Pulmonary artery endothelial cell (primary cell): ENCODE measurements at regions not wholly inside any gene's neighbourhood (a gene's known extent, or its start where the extent isn't known, plus 50 kb on each side); places are given as distances from the start of the nearest gene placed in this dataset.
"Not testable (repeated sequence)": the region's sequence is repeated elsewhere in the genome, so short reads cannot be mapped to it uniquely, and the experiment has no call there.

Experiments used
- DNase-seq: peaks from one replicate; pipeline ENCODE4 v3.0.0-alpha.2; 2011; ENCODE audit warnings: low read depth, low spot score

- no peak for DNase-seq
Observed at GRCh38 chr4:75287738-75288517, 226.3 kb downstream of the RCHY1 start.

GRCh38 chr4:75285837-75286236, 228.4 kb downstream of the RCHY1 start:
- no peak for DNase-seq

- DNase-seq = no peak
Observed at GRCh38 chr4:75284831-75285230, 229.4 kb downstream of the RCHY1 start.

- not testable (repeated sequence) for DNase-seq
Observed at GRCh38 chr4:75280461-75280860, 233.7 kb downstream of the RCHY1 start.

GRCh38 chr4:75259306-75259705, 254.9 kb downstream of the RCHY1 start:
- no peak for DNase-seq

GRCh38 chr4:75255261-75255660, 258.9 kb downstream of the RCHY1 start:
- DNase-seq = no peak

GRCh38 chr4:75254745-75255144, 259.5 kb downstream of the RCHY1 start:
- DNase-seq = no peak

- DNase-seq = not testable (repeated sequence)
Observed at GRCh38 chr4:75253094-75253493, 261.1 kb downstream of the RCHY1 start.

GRCh38 chr4:75251547-75251946, 262.7 kb downstream of the RCHY1 start:
- DNase-seq = no peak

GRCh38 chr4:75249739-75250138, 264.5 kb downstream of the RCHY1 start:
- DNase-seq = no peak

- DNase-seq = peak; percentile 7
Observed at GRCh38 chr4:75248770-75249407, 265.3 kb downstream of the RCHY1 start.

- DNase-seq = no peak
Observed at GRCh38 chr4:75244325-75244724, 269.9 kb downstream of the RCHY1 start.

GRCh38 chr4:75243570-75243969, 270.6 kb downstream of the RCHY1 start:
- no peak for DNase-seq

- DNase-seq = no peak
Observed at GRCh38 chr4:75235359-75235951, 278.7 kb downstream of the RCHY1 start.

GRCh38 chr4:75232546-75232945, 281.7 kb downstream of the RCHY1 start:
- DNase-seq = no peak

- DNase-seq = no peak
Observed at GRCh38 chr4:75229806-75230570, 284.2 kb downstream of the RCHY1 start.

- no peak for DNase-seq
Observed at GRCh38 chr4:75213480-75213879, 280.6 kb downstream of the PARM1 start.

GRCh38 chr4:75211422-75211821, 278.5 kb downstream of the PARM1 start:
- DNase-seq = no peak

GRCh38 chr4:75207902-75208301, 275.0 kb downstream of the PARM1 start:
- DNase-seq = no peak

- no peak for DNase-seq
Observed at GRCh38 chr4:75195111-75195510, 262.2 kb downstream of the PARM1 start.

- DNase-seq = no peak
Observed at GRCh38 chr4:75194180-75194579, 261.3 kb downstream of the PARM1 start.

GRCh38 chr4:75192182-75192581, 259.3 kb downstream of the PARM1 start:
- not testable (repeated sequence) for DNase-seq
